GM20431 (cell line): ENCODE measurements at regions not wholly inside any gene's neighbourhood (a gene's known extent, or its start where the extent isn't known, plus 50 kb on each side); places are given as distances from the start of the nearest gene placed in this dataset.

Experiments
- in situ Hi-C: fragments of 300-500 bp; cut with MseI, MboI; formaldehyde crosslinking; loops from one replicate; pipeline ENCODE4 v1.15.0; 2020; ENCODE audit warnings: low sequenced_read_pairs; ENCODE audit not compliant: unreplicated experiment

- in situ Hi-C loops, result loop anchor here (25.0 kb wide), 2 partner anchors 147 to 247 kb away; no protein-coding TSS in a partner anchor
These were observed 59.6 kb upstream of the IRF2 start for GRCh38 chr4:184533908-184534307.

- in situ Hi-C loops, result loop anchor here (25.0 kb wide), 2 partner anchors 144 to 244 kb away; no protein-coding TSS in a partner anchor
These were observed 56.7 kb upstream of the IRF2 start for GRCh38 chr4:184531008-184531407.

GRCh38 chr4:184529283-184529682, 54.9 kb upstream of the IRF2 start:
- in situ Hi-C loops, result loop anchor here (25.0 kb wide), 2 partner anchors 142 to 242 kb away; no protein-coding TSS in a partner anchor

- in situ Hi-C loops, result loop anchor here (25.0 kb wide), 2 partner anchors 141 to 241 kb away; no protein-coding TSS in a partner anchor
These were observed 54.4 kb upstream of the IRF2 start for GRCh38 chr4:184528713-184529112.

- in situ Hi-C loops, result loop anchor here (25.0 kb wide), 2 partner anchors 141 to 241 kb away; no protein-coding TSS in a partner anchor
These were observed 53.7 kb upstream of the IRF2 start for GRCh38 chr4:184528051-184528450.

GRCh38 chr4:184526228-184526627, 51.9 kb upstream of the IRF2 start:
- in situ Hi-C loops, result loop anchor here (25.0 kb wide), 2 partner anchors 139 to 239 kb away; no protein-coding TSS in a partner anchor
